ENCODE measurements at regions not wholly inside any gene's neighbourhood (a gene's known extent, or its start where the extent isn't known, plus 50 kb on each side); places are given as distances from the start of the nearest gene placed in this dataset.

DNA sequence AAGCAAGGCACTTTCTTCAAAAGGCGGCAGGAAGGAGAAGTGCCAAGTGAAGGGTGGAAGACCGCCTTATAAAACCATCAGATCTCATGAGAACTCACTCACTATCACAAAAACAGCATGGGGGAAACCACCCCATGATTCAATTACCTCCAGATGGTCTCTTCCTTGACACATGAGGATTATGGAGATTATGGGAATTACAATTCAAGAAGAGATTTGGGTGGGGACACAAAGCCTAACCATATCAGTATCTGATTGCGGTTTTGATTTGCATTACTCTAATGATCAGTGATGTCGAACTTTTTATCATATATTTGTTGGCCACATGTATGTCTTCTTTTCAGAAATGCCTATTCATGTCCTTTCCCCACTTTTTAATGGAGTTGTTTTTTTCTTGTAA is 549.3 kb upstream of the IL12A start:
- H3K4me2 ChIP-seq = no peak overlapping the region
- H3K9ac ChIP-seq = no peak overlapping the region
- H3K9me3 ChIP-seq = no peaks in the 10 kb centered on the region
- ChIA-PET POLR2A (no interaction called here), CTCF (no interaction called here)
- H3K9me2 ChIP-seq = no peaks in the 10 kb centered on the region
- no peak overlapping the region for H3K4me3 ChIP-seq (ENCODE audit: low read depth in 2 of 2, low read length in 1 of 2)
- no peaks in the 10 kb centered on the region for H3K4me1 ChIP-seq (ENCODE audit: control insufficient read depth in 1 of 2, insufficient read depth in 2 of 2, low read depth in 1 of 2, low read length in 1 of 2)
- H3K79me2 ChIP-seq (ENCODE audit: insufficient read depth) = no peaks in the 10 kb centered on the region
- no peaks in the 10 kb centered on the region for H3K27me3 ChIP-seq (ENCODE audit: insufficient read depth)
- H4K20me1 ChIP-seq (ENCODE audit: insufficient read depth) = no peaks in the 10 kb centered on the region
- H3K36me3 ChIP-seq (replicated peaks in 1 of 2; ENCODE audit: control insufficient read depth in 1 of 2, insufficient read depth in 2 of 2, low read length in 1 of 2) = no peaks in the 10 kb centered on the region
- no peak overlapping the region for H2AFZ ChIP-seq (ENCODE audit: low read depth)
- H3K27ac ChIP-seq (ENCODE audit: low read depth in 2 of 2, low read length in 1 of 2) = no peak overlapping the region
- no peaks in the 10 kb centered on the region for H3F3A ChIP-seq (replicated peaks; ENCODE audit: insufficient read depth)
- 37% methylated on average over 4 of the region's 4 CpGs for WGBS (ENCODE audit: low lambda C conversion rate)
- TF ChIP-seq SIN3A (IDR thresholded peaks at IDR 0.05; ENCODE audit: borderline replicate concordance, low read depth, low read length) (no peak), RFX5 (IDR thresholded peaks at IDR 0.05; ENCODE audit: low read length) (no peak), NRF1 (IDR thresholded peaks at IDR 0.05; ENCODE audit: low read depth, low read length) (no peak), POLR2AphosphoS5 (IDR thresholded peaks at IDR 0.05; ENCODE audit: low read depth, low read length) (no peak), NFIC (IDR thresholded peaks at IDR 0.05; ENCODE audit: borderline replicate concordance) (no peak), JUND (IDR thresholded peaks at IDR 0.05) (no peak), FOXM1 (IDR thresholded peaks at IDR 0.05; ENCODE audit: low read depth) (no peak), ELF1 (IDR thresholded peaks at IDR 0.05) (no peak)
- TF ChIP-seq, protein P1, sequence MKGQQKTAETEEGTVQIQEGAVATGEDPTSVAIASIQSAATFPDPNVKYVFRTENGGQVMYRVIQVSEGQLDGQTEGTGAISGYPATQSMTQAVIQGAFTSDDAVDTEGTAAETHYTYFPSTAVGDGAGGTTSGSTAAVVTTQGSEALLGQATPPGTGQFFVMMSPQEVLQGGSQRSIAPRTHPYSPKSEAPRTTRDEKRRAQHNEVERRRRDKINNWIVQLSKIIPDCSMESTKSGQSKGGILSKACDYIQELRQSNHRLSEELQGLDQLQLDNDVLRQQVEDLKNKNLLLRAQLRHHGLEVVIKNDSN (IDR thresholded peaks at IDR 0.05; ENCODE audit: borderline replicate concordance, low read depth) = no peak
- TF ChIP-seq, protein P2, sequence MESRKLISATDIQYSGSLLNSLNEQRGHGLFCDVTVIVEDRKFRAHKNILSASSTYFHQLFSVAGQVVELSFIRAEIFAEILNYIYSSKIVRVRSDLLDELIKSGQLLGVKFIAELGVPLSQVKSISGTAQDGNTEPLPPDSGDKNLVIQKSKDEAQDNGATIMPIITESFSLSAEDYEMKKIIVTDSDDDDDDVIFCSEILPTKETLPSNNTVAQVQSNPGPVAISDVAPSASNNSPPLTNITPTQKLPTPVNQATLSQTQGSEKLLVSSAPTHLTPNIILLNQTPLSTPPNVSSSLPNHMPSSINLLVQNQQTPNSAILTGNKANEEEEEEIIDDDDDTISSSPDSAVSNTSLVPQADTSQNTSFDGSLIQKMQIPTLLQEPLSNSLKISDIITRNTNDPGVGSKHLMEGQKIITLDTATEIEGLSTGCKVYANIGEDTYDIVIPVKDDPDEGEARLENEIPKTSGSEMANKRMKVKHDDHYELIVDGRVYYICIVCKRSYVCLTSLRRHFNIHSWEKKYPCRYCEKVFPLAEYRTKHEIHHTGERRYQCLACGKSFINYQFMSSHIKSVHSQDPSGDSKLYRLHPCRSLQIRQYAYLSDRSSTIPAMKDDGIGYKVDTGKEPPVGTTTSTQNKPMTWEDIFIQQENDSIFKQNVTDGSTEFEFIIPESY (IDR thresholded peaks at IDR 0.05; ENCODE audit: borderline replicate concordance, low read depth) = no peak
- no peak for DNase-seq

DNA sequence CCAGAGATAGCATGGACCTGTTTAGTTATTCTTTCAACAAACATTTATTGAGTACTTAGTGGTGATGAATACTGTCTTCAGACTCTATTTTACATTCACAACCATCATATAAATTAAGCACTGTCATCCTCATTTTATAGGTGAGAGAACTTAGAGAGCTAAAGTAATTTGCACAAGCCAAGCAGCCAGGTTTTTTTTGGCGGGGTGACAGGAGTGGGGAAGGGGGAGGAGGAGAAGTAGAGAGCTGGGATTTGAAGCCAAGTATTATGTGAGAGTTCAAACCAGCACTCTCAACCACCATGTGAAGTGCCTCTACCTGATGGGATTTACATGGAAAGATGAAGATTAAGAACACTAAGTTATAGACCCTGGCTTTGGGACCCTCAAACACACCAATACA is 547.4 kb upstream of the IL12A start:
- H3K27ac ChIP-seq (ENCODE audit: low read depth in 2 of 2, low read length in 1 of 2) = no peak overlapping the region
- TF ChIP-seq TCF12 (IDR thresholded peaks at IDR 0.05) (no peak), TEAD4 (IDR thresholded peaks at IDR 0.05; ENCODE audit: borderline replicate concordance, insufficient read depth) (no peak), GATA2 (CRISPR knock-in tag; IDR thresholded peaks at IDR 0.05) (no peak), SMC3 (IDR thresholded peaks at IDR 0.05; ENCODE audit: low read depth, low read length) (no peak), NFIC (IDR thresholded peaks at IDR 0.05; ENCODE audit: borderline replicate concordance) (no peak), JUND (IDR thresholded peaks at IDR 0.05) (no peak), RFX5 (IDR thresholded peaks at IDR 0.05; ENCODE audit: low read length) (no peak), SIN3A (IDR thresholded peaks at IDR 0.05; ENCODE audit: borderline replicate concordance, low read depth, low read length) (no peak), MEF2A (IDR thresholded peaks at IDR 0.05; ENCODE audit: borderline replicate concordance, low read depth) (no peak), NRF1 (IDR thresholded peaks at IDR 0.05; ENCODE audit: low read depth, low read length) (no peak)
- TF ChIP-seq, protein P3, sequence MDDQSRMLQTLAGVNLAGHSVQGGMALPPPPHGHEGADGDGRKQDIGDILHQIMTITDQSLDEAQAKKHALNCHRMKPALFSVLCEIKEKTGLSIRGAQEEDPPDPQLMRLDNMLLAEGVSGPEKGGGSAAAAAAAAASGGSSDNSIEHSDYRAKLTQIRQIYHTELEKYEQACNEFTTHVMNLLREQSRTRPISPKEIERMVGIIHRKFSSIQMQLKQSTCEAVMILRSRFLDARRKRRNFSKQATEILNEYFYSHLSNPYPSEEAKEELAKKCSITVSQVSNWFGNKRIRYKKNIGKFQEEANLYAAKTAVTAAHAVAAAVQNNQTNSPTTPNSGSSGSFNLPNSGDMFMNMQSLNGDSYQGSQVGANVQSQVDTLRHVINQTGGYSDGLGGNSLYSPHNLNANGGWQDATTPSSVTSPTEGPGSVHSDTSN (IDR thresholded peaks at IDR 0.05) = no peak
- TF ChIP-seq, protein P4, sequence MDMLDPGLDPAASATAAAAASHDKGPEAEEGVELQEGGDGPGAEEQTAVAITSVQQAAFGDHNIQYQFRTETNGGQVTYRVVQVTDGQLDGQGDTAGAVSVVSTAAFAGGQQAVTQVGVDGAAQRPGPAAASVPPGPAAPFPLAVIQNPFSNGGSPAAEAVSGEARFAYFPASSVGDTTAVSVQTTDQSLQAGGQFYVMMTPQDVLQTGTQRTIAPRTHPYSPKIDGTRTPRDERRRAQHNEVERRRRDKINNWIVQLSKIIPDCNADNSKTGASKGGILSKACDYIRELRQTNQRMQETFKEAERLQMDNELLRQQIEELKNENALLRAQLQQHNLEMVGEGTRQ (IDR thresholded peaks at IDR 0.05; ENCODE audit: borderline replicate concordance, low read depth, low read length) = no peak
- TF ChIP-seq, protein P2 (IDR thresholded peaks at IDR 0.05; ENCODE audit: borderline replicate concordance, low read depth) = no peak
- TF ChIP-seq, protein P1 (IDR thresholded peaks at IDR 0.05; ENCODE audit: borderline replicate concordance, low read depth) = no peak
- TF ChIP-seq, protein P5, sequence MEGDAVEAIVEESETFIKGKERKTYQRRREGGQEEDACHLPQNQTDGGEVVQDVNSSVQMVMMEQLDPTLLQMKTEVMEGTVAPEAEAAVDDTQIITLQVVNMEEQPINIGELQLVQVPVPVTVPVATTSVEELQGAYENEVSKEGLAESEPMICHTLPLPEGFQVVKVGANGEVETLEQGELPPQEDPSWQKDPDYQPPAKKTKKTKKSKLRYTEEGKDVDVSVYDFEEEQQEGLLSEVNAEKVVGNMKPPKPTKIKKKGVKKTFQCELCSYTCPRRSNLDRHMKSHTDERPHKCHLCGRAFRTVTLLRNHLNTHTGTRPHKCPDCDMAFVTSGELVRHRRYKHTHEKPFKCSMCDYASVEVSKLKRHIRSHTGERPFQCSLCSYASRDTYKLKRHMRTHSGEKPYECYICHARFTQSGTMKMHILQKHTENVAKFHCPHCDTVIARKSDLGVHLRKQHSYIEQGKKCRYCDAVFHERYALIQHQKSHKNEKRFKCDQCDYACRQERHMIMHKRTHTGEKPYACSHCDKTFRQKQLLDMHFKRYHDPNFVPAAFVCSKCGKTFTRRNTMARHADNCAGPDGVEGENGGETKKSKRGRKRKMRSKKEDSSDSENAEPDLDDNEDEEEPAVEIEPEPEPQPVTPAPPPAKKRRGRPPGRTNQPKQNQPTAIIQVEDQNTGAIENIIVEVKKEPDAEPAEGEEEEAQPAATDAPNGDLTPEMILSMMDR (IDR thresholded peaks at IDR 0.05) = no peak
- no peak overlapping the region for H2AFZ ChIP-seq (ENCODE audit: low read depth)
- WGBS (ENCODE audit: low lambda C conversion rate) = 5% methylated on average over 1 of the region's 1 CpG
- ChIA-PET POLR2A (no interaction called here), CTCF (interaction anchor here (0.8 kb wide), 1 partner anchor 28 kb away, joined by 3 read pairs; no protein-coding TSS in a partner anchor)
- no peaks in the 10 kb centered on the region for H3K79me2 ChIP-seq (ENCODE audit: insufficient read depth)
- H3K9ac ChIP-seq = no peak overlapping the region
- H3K36me3 ChIP-seq (replicated peaks in 1 of 2; ENCODE audit: control insufficient read depth in 1 of 2, insufficient read depth in 2 of 2, low read length in 1 of 2) = no peaks in the 10 kb centered on the region
- no peaks in the 10 kb centered on the region for H3K27me3 ChIP-seq (ENCODE audit: insufficient read depth)
- H3F3A ChIP-seq (replicated peaks; ENCODE audit: insufficient read depth) = no peaks in the 10 kb centered on the region
- H3K9me3 ChIP-seq = no peaks in the 10 kb centered on the region
- H3K4me2 ChIP-seq = no peak overlapping the region
- H3K9me2 ChIP-seq = no peaks in the 10 kb centered on the region
- H3K4me1 ChIP-seq (ENCODE audit: control insufficient read depth in 1 of 2, insufficient read depth in 2 of 2, low read depth in 1 of 2, low read length in 1 of 2) = no peaks in the 10 kb centered on the region
- H3K4me3 ChIP-seq (ENCODE audit: low read depth in 2 of 2, low read length in 1 of 2) = no peak overlapping the region
- DNase-seq = no peak
- no peaks in the 10 kb centered on the region for H4K20me1 ChIP-seq (ENCODE audit: insufficient read depth)
